ENCODE measurements at regions not wholly inside any gene's neighbourhood (a gene's known extent, or its start where the extent isn't known, plus 50 kb on each side); places are given as distances from the start of the nearest gene placed in this dataset.

DNA sequence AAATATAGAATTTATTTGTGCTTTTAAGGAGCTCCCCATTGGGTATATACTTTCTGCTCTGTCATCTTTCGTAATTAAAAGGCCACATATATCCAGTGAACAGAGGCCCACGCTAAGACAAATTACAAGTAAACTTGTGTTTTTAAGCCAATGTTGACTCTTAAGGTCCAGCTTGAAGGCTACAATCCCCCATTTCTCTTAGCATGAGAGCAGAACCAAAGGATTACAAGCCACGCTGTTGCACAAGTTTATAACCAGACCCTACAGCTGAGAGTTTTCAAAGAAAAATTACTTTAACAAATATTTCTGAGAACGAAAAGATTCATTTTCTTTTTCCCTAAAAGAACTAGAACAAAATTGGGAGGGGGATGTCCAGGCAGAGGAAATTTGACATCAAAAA, 471.0 kb downstream of the TXNL1 start:
- TF ChIP-seq, protein P1, sequence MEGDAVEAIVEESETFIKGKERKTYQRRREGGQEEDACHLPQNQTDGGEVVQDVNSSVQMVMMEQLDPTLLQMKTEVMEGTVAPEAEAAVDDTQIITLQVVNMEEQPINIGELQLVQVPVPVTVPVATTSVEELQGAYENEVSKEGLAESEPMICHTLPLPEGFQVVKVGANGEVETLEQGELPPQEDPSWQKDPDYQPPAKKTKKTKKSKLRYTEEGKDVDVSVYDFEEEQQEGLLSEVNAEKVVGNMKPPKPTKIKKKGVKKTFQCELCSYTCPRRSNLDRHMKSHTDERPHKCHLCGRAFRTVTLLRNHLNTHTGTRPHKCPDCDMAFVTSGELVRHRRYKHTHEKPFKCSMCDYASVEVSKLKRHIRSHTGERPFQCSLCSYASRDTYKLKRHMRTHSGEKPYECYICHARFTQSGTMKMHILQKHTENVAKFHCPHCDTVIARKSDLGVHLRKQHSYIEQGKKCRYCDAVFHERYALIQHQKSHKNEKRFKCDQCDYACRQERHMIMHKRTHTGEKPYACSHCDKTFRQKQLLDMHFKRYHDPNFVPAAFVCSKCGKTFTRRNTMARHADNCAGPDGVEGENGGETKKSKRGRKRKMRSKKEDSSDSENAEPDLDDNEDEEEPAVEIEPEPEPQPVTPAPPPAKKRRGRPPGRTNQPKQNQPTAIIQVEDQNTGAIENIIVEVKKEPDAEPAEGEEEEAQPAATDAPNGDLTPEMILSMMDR (IDR thresholded peaks at IDR 0.05; ENCODE audit: low read length) = no peak
- no peak for TF ChIP-seq EZH2 (IDR thresholded peaks at IDR 0.05; ENCODE audit: borderline replicate concordance, low read length)

All from OCI-LY1 (cell line).